ENCODE measurements at regions not wholly inside any gene's neighbourhood (a gene's known extent, or its start where the extent isn't known, plus 50 kb on each side); places are given as distances from the start of the nearest gene placed in this dataset.

DNA sequence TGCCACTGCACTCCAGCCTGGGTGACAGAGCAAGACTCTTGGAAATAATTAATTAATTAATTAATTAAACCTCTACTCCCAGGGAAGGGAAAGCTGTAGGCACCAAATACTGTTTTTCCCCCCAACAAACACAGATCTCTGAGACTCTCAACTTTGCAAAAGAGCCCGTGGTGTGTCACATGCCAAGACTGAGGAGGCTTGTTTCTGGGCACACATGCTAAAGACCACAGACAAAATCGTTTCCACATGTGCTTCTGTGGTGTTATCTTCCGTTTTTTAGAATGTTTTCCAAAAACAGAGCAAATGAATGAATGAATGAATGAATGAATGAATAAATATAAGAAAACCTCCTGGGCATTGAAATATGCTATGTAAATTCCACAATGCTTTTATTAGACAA is 55.6 kb upstream of the ATXN1 start:
- Histone ChIP-seq H3K4me1 (ENCODE audit: control insufficient read depth, low read length) (no peaks in the 10 kb centered on the region), H3K36me3 (ENCODE audit: control insufficient read depth, low read length) (no peaks in the 10 kb centered on the region), H4K20me1 (ENCODE audit: control insufficient read depth, insufficient read depth, low read depth, low read length) (no peaks in the 10 kb centered on the region), H3K4me3 (ENCODE audit: low read length) (no peak overlapping the region), H3K27me3 (ENCODE audit: control insufficient read depth, low read length) (no peaks in the 10 kb centered on the region), H3K9me3 (ENCODE audit: control insufficient read depth, insufficient read depth, low read length) (peaks cover 15% of the 10 kb centered on the region; the same call in 1 of the 2 replicates), H3K79me2 (ENCODE audit: control insufficient read depth, low read length) (no peaks in the 10 kb centered on the region), H3K27ac (ENCODE audit: low read depth, low read length) (no peak overlapping the region), H3K4me2 (ENCODE audit: low read length) (no peak overlapping the region), H3K9me2 (replicated peaks; ENCODE audit: control insufficient read depth, low read length) (no peaks in the 10 kb centered on the region), H3F3A (ENCODE audit: control insufficient read depth, insufficient read depth) (no peaks in the 10 kb centered on the region)
- no peak for TF ChIP-seq EZH2phosphoT487 (IDR thresholded peaks at IDR 0.05; ENCODE audit: borderline replicate concordance, low read length)
- no peak for TF ChIP-seq CTCF (IDR thresholded peaks at IDR 0.05; ENCODE audit: low read depth, low read length, poor library complexity, severe bottlenecking)

- H3K4me3 ChIP-seq (ENCODE audit: low read length) = no peak overlapping the region
- H4K20me1 ChIP-seq (ENCODE audit: control insufficient read depth, insufficient read depth, low read depth, low read length) = no peaks in the 10 kb centered on the region
- H3K27ac ChIP-seq (ENCODE audit: low read depth, low read length) = no peak overlapping the region
- H3K9me3 ChIP-seq (ENCODE audit: control insufficient read depth, insufficient read depth, low read length) = peaks cover 21% of the 10 kb centered on the region; the same call in 1 of the 2 replicates
- no peaks in the 10 kb centered on the region for H3K27me3 ChIP-seq (ENCODE audit: control insufficient read depth, low read length)
- no peaks in the 10 kb centered on the region for H3K9me2 ChIP-seq (replicated peaks; ENCODE audit: control insufficient read depth, low read length)
- no peaks in the 10 kb centered on the region for H3K79me2 ChIP-seq (ENCODE audit: control insufficient read depth, low read length)
- H3F3A ChIP-seq (ENCODE audit: control insufficient read depth, insufficient read depth) = no peaks in the 10 kb centered on the region
- no peak overlapping the region for H3K4me2 ChIP-seq (ENCODE audit: low read length)
- H3K36me3 ChIP-seq (ENCODE audit: control insufficient read depth, low read length) = no peaks in the 10 kb centered on the region
- TF ChIP-seq CTCF (IDR thresholded peaks at IDR 0.05; ENCODE audit: low read depth, low read length, poor library complexity, severe bottlenecking) = no peak
- no peak for TF ChIP-seq EZH2phosphoT487 (IDR thresholded peaks at IDR 0.05; ENCODE audit: borderline replicate concordance, low read length)
- no peaks in the 10 kb centered on the region for H3K4me1 ChIP-seq (ENCODE audit: control insufficient read depth, low read length)
These were observed 51.7 kb upstream of the ATXN1 start for GRCh38 chr6:16812993-16813392.

DNA sequence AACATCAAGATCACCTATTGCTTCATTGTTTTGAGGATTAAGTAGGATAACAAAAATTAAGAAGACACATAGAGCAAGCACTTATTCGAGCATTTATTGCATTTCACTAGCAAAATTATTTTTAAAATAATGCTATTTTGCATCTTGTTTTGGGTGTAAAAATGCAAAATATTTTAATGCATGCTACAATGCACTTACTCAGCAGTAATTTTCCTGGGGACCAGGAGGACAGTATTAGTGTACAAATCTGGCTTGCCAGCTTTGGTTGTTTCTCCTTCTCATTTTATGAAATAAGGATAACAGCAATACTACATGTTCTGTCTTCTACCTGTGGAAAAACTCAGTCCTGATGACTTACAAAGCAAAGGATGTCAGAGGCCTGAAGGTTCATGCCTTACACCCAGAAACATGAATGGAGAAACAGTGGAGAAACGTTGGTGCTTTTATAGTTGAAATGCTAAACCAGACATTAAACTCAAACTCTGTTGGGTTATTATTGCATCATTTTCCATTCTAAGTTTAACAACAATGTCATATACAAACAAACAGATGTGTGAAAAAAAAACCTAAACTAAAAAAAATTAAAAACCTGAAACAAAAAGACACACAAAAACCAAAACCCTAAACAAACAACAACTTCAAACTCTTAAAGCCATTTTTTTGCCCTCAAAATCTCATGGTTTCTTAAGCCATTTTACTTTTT is 50.2 kb upstream of the ATXN1 start:
- no peak overlapping the region for H3K4me3 ChIP-seq (ENCODE audit: low read length)
- H3K4me2 ChIP-seq (ENCODE audit: low read length) = no peak overlapping the region
- no peak for TF ChIP-seq CTCF (IDR thresholded peaks at IDR 0.05; ENCODE audit: low read depth, low read length, poor library complexity, severe bottlenecking)
- H3K27me3 ChIP-seq (ENCODE audit: control insufficient read depth, low read length) = no peaks in the 10 kb centered on the region
- H3K4me1 ChIP-seq (ENCODE audit: control insufficient read depth, low read length) = no peaks in the 10 kb centered on the region
- no peaks in the 10 kb centered on the region for H4K20me1 ChIP-seq (ENCODE audit: control insufficient read depth, insufficient read depth, low read depth, low read length)
- H3F3A ChIP-seq (ENCODE audit: control insufficient read depth, insufficient read depth) = no peaks in the 10 kb centered on the region
- no peaks in the 10 kb centered on the region for H3K9me2 ChIP-seq (replicated peaks; ENCODE audit: control insufficient read depth, low read length)
- no peaks in the 10 kb centered on the region for H3K79me2 ChIP-seq (ENCODE audit: control insufficient read depth, low read length)
- H3K9me3 ChIP-seq (ENCODE audit: control insufficient read depth, insufficient read depth, low read length) = peaks cover 21% of the 10 kb centered on the region; the same call in 1 of the 2 replicates
- H3K36me3 ChIP-seq (ENCODE audit: control insufficient read depth, low read length) = no peaks in the 10 kb centered on the region
- no peak overlapping the region for H3K27ac ChIP-seq (ENCODE audit: low read depth, low read length)
